ENCODE measurements at regions not wholly inside any gene's neighbourhood (a gene's known extent, or its start where the extent isn't known, plus 50 kb on each side); places are given as distances from the start of the nearest gene placed in this dataset.

DNA sequence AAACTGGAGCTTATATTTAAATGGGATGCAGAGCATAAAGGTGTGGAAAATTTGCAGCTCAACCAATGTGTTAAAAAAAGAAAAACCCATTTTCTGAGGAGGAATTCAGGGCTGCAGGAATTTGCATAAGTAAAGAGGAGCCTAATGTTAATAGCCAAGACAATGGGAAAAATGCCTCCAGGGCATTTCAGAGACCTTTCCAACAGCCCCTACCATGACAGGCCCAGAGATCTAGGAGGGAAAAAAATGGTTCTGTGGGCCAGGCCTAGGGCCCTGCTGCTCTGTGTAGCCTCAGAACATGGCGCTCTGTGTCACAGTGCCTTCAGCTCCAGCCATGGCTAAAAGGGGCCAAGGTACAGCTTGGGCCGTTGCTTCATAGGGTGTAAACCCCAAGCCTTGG is 719.7 kb upstream of the ACVR2A start:
- WGBS, 3 donors: 82 to 93% (median 87%) methylated on average over 2 of the region's 2 CpGs

DNA sequence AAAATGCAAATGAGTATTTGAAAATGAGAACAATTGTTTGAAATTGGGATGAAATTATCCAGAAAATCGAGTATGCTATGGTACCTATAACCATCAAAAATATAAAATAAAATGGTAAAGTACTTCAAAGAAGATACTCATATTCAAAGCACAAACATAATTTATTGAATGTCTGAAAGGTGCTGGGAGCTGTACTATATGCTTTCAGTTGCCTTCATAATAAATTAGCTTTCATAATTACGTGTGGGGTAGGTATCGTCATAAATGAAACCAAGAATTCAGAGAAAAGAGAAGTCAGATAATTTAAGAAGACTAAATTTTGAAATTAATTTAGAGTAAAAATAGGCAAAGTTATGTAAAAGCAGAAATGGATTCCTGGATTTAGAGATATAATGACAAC is 721.9 kb upstream of the ACVR2A start:
- H3K27ac ChIP-seq (ENCODE audit: low read depth, low read length): no peak overlapping the region
- 78 to 87% (median 84%) methylated on average over 3 of the region's 3 CpGs for WGBS, 3 donors

More for the DNA sequence above, 719.7 kb upstream of the ACVR2A start:
- H3K27ac ChIP-seq (ENCODE audit: low read depth, low read length): no peak overlapping the region

GRCh38 chr2:147110962-147111361 is 733.9 kb upstream of the ACVR2A start:
- 77 to 92% (median 92%) methylated on average over 4 of the region's 4 CpGs for WGBS, 3 donors
- no peak overlapping the region for H3K27ac ChIP-seq (ENCODE audit: low read depth, low read length)

DNA sequence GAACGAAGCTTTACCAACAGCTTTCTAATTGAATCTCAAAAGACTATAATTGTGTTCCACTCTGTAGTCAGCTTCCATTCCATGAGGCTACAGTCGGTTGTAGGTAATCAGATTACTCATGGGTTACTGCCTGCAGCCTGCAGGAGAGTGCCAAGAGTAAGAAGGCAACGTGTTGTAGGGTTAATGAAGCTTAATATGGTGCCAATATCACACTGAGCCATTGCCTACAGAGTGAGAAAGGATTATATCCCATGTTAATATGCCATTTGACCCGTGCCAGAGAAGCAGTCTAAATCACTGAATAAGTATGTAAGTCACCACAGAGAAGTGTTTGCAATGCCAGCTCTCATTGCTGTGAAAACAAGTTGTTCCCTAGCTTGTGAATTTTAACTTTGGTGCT is 734.5 kb upstream of the ACVR2A start:
- H3K27ac ChIP-seq (ENCODE audit: low read depth, low read length): no peak overlapping the region
- 55 to 63% (median 61%) methylated on average over 4 of the region's 4 CpGs for WGBS, 3 donors

- no peak overlapping the region for H3K27ac ChIP-seq (ENCODE audit: low read depth, low read length)
- 61 to 73% (median 64%) methylated on average over 2 of the region's 2 CpGs for WGBS, 3 donors
Measured at GRCh38 chr2:147109291-147109690, 735.5 kb upstream of the ACVR2A start.

GRCh38 chr2:147108548-147108947 is 736.3 kb upstream of the ACVR2A start:
- WGBS, 3 donors: 61 to 83% (median 66%) methylated on average over 2 of the region's 2 CpGs
- H3K27ac ChIP-seq (ENCODE audit: low read depth, low read length): no peak overlapping the region

GRCh38 chr2:147101941-147102790 is 742.7 kb upstream of the ACVR2A start:
- no peak overlapping the region for H3K27ac ChIP-seq (ENCODE audit: low read depth, low read length)
- whole genome bisulfite sequencing, 3 donors: 60 to 74% (median 66%) methylated on average over 5 of the region's 5 CpGs

GRCh38 chr2:147100406-147101035 is 744.3 kb upstream of the ACVR2A start:
- no peak overlapping the region for H3K27ac ChIP-seq (ENCODE audit: low read depth, low read length)

DNA sequence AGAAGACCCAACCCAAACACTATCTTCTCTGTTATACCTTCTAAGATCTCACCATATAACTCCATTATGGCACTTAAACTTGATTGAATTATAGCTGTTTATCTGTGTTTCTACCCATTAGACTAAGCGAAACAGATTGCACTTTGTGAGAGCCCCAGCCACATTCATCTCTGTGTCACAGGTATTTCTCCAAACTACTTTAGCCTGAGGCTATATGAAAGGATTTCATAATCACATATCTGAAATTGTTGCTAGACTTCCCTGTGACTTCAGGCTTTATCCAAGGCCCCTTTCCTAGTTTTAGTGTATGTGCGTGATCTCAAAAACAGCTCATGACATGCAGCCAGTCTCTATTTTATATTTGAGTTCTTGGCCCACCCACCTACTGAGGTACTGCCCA is 745.0 kb upstream of the ACVR2A start:
- H3K27ac ChIP-seq (ENCODE audit: low read depth, low read length): no peak overlapping the region
- 91 to 97% (median 94%) methylated on average over 2 of the region's 2 CpGs for WGBS, 3 donors

DNA sequence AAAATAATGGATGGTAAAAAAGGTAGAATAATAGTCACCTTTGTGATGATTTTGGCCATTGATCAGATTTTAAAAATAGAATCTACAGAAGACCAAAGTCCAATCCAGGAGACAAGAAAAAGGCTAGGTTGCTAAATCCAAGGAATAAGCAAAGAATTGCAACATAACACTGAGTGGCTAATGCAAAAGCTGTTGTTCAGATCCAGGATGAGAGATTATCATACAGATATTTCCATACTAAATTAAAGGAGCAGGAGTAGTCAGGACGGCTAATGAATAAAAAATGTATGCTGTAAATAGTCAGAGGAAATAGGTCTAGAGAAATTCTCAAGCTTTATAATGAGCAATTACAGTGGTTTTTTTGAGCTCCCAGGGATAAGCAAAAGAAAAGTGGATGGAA is 745.9 kb upstream of the ACVR2A start:
- 46 to 61% (median 49%) methylated on average over 1 of the region's 1 CpG for WGBS, 3 donors
- no peak overlapping the region for H3K27ac ChIP-seq (ENCODE audit: low read depth, low read length)

- H3K27ac ChIP-seq (ENCODE audit: low read depth, low read length): no peak overlapping the region
Measured at GRCh38 chr2:147097747-147098146, 747.1 kb upstream of the ACVR2A start.

DNA sequence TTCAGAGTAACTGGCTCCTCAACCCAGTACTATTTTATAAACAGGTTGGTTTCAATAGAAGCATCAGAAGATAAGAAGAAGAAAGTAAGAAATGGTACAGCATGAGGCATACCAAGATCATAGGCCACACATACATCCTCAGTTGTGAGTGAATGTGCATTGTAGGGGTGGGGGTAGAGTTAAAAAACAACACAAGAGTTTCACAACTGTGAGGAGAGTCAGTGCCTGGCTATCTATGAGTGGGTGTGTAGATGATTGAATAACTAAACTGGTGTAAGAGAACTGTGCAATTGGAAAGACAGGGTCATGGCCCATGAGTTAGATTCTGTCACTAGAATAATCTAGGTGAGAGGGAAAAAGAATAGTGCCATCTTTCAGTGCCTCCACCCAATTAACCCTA is 748.2 kb upstream of the ACVR2A start:
- no peak overlapping the region for H3K27ac ChIP-seq (ENCODE audit: low read depth, low read length)

DNA sequence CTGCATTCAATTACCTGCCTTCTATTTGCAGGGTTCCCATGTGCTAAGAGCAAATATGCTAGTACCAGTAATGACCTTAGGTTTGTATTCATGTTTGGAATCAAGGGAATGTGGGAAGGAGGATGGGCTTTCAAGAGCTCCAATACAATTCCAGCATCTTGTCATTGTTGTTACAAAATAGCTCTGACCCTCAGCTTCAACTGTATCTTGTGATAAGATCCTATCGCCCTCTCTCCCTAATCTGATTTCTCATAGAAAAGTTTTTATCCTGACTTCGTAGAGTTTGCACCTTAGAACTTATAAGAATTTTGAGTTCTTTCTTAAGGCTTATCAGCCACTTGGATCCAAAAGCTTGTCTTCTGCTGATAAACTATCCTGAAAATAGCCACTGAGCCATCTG is 749.5 kb upstream of the ACVR2A start:
- WGBS, 3 donors: 84 to 97% (median 95%) methylated on average over 2 of the region's 2 CpGs
- H3K27ac ChIP-seq (ENCODE audit: low read depth, low read length): no peak overlapping the region

GRCh38 chr2:147094077-147094476 is 750.8 kb upstream of the ACVR2A start:
- H3K27ac ChIP-seq (ENCODE audit: low read depth, low read length): no peak overlapping the region
- WGBS, 3 donors: 53 to 78% (median 70%) methylated on average over 4 of the region's 4 CpGs

DNA sequence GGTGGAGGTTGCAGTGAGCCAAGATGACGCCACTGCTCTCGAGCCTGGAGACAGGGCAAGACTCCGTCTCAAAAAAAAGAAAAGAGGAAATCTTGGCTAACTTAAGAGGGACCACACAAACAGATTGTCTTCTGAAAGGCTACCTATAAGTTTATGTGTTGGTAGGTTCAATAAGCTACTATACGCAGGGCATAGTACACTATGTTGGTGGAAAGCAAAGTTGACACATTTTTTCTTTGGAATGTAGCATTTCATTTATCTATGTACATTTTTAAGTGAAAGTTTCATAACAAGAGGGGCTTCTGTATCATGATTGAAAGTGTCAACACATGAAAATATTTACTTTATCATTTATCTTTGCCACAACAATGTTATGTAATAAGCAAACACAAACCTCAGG is 752.6 kb upstream of the ACVR2A start:
- WGBS, 3 donors: 91 to 92% (median 92%) methylated on average over 4 of the region's 4 CpGs
- H3K27ac ChIP-seq (ENCODE audit: low read depth, low read length): no peak overlapping the region

DNA sequence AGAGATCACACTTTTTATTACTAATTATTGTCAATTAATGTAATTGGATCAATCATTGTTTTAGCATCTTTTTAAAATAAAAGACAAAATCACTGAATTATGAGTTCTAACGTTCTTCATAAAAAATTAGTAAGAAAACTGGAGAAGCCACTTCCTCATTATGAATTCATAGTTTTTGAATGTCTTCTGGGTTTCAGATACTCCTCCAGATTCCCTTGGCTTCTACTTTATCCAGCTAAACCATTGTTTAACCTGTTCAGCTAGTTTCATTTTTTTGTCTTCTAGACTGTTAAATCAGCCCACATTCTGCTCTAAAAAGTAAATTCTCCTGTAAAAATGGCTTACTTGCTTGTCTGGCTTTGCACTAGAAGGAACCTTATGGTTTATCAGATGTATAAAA is 753.4 kb upstream of the ACVR2A start:
- H3K27ac ChIP-seq (ENCODE audit: low read depth, low read length): no peak overlapping the region
- 0 to 3% (median 0%) methylated on average over 1 of the region's 1 CpG for WGBS, 3 donors

DNA sequence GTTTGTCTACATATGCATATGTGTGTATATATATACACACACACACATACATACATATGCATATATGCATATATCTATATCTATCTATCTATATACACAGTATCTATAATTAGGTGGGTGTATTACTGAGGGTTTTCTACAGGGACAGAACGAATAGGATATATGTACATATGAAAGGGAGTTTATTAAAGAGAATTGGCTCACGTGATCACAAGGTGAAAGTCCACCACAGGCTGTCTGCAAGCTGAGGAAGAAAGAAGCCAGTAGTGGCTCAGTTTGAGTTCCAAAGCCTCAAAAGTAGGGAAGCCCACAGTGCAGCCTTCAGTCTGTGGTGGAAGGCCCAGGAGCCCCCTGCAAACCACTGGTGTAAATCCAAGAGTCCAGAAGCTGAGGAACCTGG is 756.0 kb upstream of the ACVR2A start:
- WGBS, 3 donors: 66 to 94% (median 87%) methylated on average over 2 of the region's 2 CpGs

DNA sequence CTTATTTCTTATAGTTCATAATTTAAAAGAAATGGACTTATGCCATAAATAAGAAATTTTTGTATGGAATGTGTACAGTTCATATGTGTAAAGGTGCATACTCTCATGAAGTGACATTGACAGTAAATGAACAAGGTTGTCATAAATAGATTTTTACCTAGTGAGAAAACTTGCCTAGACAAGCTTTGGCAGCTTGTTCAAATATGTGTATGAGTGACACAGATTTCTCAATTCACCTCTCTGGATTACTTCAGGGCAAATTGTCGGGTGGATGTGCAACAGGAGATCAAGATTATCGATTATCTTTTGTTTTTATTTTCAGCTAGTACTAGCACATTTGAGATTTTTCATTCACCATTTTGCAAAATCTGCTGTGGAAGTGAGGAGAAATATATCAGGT is 758.1 kb upstream of the ACVR2A start:
- 72 to 93% (median 84%) methylated on average over 2 of the region's 2 CpGs for WGBS, 3 donors

More for the DNA sequence above, 756.0 kb upstream of the ACVR2A start:
- no peak overlapping the region for H3K27ac ChIP-seq (ENCODE audit: low read depth, low read length)

GRCh38 chr2:147083664-147084063 is 761.2 kb upstream of the ACVR2A start:
- WGBS, 3 donors: 57 to 83% (median 64%) methylated on average over 4 of the region's 4 CpGs
- H3K27ac ChIP-seq (ENCODE audit: low read depth, low read length): no peak overlapping the region

More for the DNA sequence above, 758.1 kb upstream of the ACVR2A start:
- no peak overlapping the region for H3K27ac ChIP-seq (ENCODE audit: low read depth, low read length)

GRCh38 chr2:147082850-147083522 is 761.8 kb upstream of the ACVR2A start:
- WGBS, 3 donors: 29 to 49% (median 31%) methylated on average over 3 of the region's 3 CpGs
- no peak overlapping the region for H3K27ac ChIP-seq (ENCODE audit: low read depth, low read length)

Data from adipose tissue (tissue), 3 donors.